Calu3 (cell line): ENCODE measurements at regions not wholly inside any gene's neighbourhood (a gene's known extent, or its start where the extent isn't known, plus 50 kb on each side); places are given as distances from the start of the nearest gene placed in this dataset.

Experiments used
- BruUV-seq: library from RNA; stranded (reverse); fragments of 400-500 nt; replicated peaks from 2 replicates; lab custom pipeline; 2021; lab: Mats Ljungman, UMichigan
- CTCF ChIA-PET: fragments of 300-600 bp; sonication (Branson Sonifier 250); formaldehyde crosslinking; loops from one replicate; lab custom pipeline; 2022; ENCODE audit warnings: antibody characterized with exemption; lab: Charles Lee
- DNase-seq: peaks from one replicate; pipeline ENCODE4 v3.0.0; 2022
- H3K27ac Mint-ChIP-seq: one replicate; pipeline ENCODE4 v1.8.0; 2022; ENCODE audit warnings: mixed read lengths; ENCODE audit not compliant: unreplicated experiment
- H3K27me3 Mint-ChIP-seq: one replicate; pipeline ENCODE4 v1.8.0; 2022; ENCODE audit warnings: mixed read lengths; ENCODE audit not compliant: unreplicated experiment
- H3K36me3 Mint-ChIP-seq: one replicate; pipeline ENCODE4 v1.8.0; 2022; ENCODE audit warnings: mild to moderate bottlenecking, moderate library complexity, mixed read lengths; ENCODE audit not compliant: insufficient read depth, unreplicated experiment
- H3K4me1 Mint-ChIP-seq: one replicate; pipeline ENCODE4 v1.8.0; 2022; ENCODE audit warnings: mild to moderate bottlenecking, low read depth, mixed read lengths; ENCODE audit not compliant: unreplicated experiment
- H3K4me3 Mint-ChIP-seq: one replicate; pipeline ENCODE4 v1.8.0; 2022; ENCODE audit warnings: mild to moderate bottlenecking, low read depth, moderate library complexity, mixed read lengths; ENCODE audit not compliant: unreplicated experiment
- H3K9me3 Mint-ChIP-seq: one replicate; pipeline ENCODE4 v1.8.0; 2022; ENCODE audit warnings: low read depth, mixed read lengths; ENCODE audit not compliant: unreplicated experiment
- CTCF ChIP-seq: fragments of 200-600 bp; IDR thresholded peaks from one replicate; pipeline ENCODE4 v1.8.0; 2022; ENCODE audit warnings: antibody characterized with exemption; ENCODE audit not compliant: unreplicated experiment
- intact Hi-C: fragments of 100-400 bp; cut with micrococcal nuclease; formaldehyde crosslinking; loops from one replicate; pipeline ENCODE4 v1.10.0; 2022; ENCODE audit not compliant: unreplicated experiment

GRCh38 chr17:73889439-73889838 is 245.2 kb upstream of the SDK2 start:
- Mint-ChIP-seq H3K4me3 (no peak overlapping the region), H3K9me3 (no peaks in the 10 kb centered on the region), H3K36me3 (no peaks in the 10 kb centered on the region), H3K27ac (no peak overlapping the region), H3K4me1 (no peaks in the 10 kb centered on the region), H3K27me3 (peaks cover 89% of the 10 kb centered on the region)
- CTCF ChIA-PET: no interaction called here
- BruUV-seq: no TSS peak
- TF ChIP-seq CTCF: no peak
- no peak for DNase-seq
- intact Hi-C loops: no loop called here

GRCh38 chr17:73890831-73891405 is 246.7 kb upstream of the SDK2 start:
- TF ChIP-seq CTCF: no peak
- Mint-ChIP-seq H3K27me3 (peaks cover 89% of the 10 kb centered on the region), H3K4me1 (no peaks in the 10 kb centered on the region), H3K36me3 (no peaks in the 10 kb centered on the region), H3K4me3 (no peak overlapping the region), H3K27ac (no peak overlapping the region), H3K9me3 (no peaks in the 10 kb centered on the region)
- intact Hi-C loops: no loop called here
- CTCF ChIA-PET: no interaction called here
- no peak for DNase-seq
- no TSS peak for BruUV-seq

- intact Hi-C loops: no loop called here
- no peak overlapping the region for H3K4me3 Mint-ChIP-seq
- BruUV-seq: no TSS peak
- peaks cover 85% of the 10 kb centered on the region for H3K27me3 Mint-ChIP-seq
- H3K27ac Mint-ChIP-seq: no peak overlapping the region
- no peak for TF ChIP-seq CTCF
- no peak for DNase-seq
- no peaks in the 10 kb centered on the region for H3K4me1 Mint-ChIP-seq
- no peaks in the 10 kb centered on the region for H3K9me3 Mint-ChIP-seq
- no peaks in the 10 kb centered on the region for H3K36me3 Mint-ChIP-seq
- CTCF ChIA-PET: interaction anchor here (1.6 kb wide), 1 partner anchor 17 kb away, joined by 3 read pairs; no protein-coding TSS in a partner anchor
Measured at GRCh38 chr17:73895157-73895556, 250.9 kb upstream of the SDK2 start.

- intact Hi-C loops: no loop called here
- no TSS peak for BruUV-seq
- Mint-ChIP-seq H3K9me3 (no peaks in the 10 kb centered on the region), H3K4me3 (no peak overlapping the region), H3K27ac (no peak overlapping the region), H3K27me3 (peaks cover 95% of the 10 kb centered on the region), H3K4me1 (no peaks in the 10 kb centered on the region), H3K36me3 (no peaks in the 10 kb centered on the region)
- no peak for TF ChIP-seq CTCF
- no peak for DNase-seq
- CTCF ChIA-PET: no interaction called here
Measured at GRCh38 chr17:73896966-73897365, 252.7 kb upstream of the SDK2 start.
